ENCODE measurements at regions not wholly inside any gene's neighbourhood (a gene's known extent, or its start where the extent isn't known, plus 50 kb on each side); places are given as distances from the start of the nearest gene placed in this dataset.
"Not testable (repeated sequence)": the region's sequence is repeated elsewhere in the genome, so short reads cannot be mapped to it uniquely, and the experiment has no call there.

- no peak for TF ChIP-seq CTCF (conservative IDR thresholded peaks at IDR 0.05; ENCODE audit: low read depth, low read length)
- no peak for DNase-seq (ENCODE audit: low read depth)
- H3K4me3 ChIP-seq (ENCODE audit: low read depth, low read length) = no peak overlapping the region
Observed at GRCh38 chr3:105284876-105285275, 81.8 kb upstream of the ALCAM start.

DNA sequence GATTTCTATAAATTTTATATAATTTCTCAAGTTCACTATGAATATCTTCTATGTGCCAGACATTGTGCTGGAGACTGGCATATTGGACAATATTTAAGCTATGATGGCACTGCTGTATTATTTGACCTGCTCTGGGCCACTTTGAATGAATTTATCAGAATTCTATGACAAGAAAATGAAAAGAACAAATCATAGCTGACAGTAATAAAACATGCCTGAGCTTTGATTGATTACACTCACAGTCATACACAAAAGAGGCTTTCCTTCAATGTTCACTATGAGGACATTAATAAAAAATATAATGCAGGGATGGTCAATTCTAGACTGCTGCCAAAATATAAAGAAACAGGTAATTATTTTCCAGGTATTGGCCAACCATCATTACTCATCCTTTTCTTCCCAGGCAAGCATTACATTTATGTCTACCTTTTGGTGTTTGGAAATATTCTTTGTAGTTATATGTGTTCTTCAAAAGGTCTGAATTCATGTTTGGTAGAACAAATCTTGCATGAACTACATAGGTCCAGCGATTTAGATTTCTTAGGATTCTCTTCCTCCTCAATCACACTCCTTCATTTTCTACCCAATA, 81.0 kb upstream of the ALCAM start:
- DNase-seq (ENCODE audit: low read depth) = no peak
- no peak overlapping the region for H3K4me3 ChIP-seq (ENCODE audit: low read depth, low read length)
- no peak for TF ChIP-seq CTCF (conservative IDR thresholded peaks at IDR 0.05; ENCODE audit: low read depth, low read length)

- TF ChIP-seq CTCF (conservative IDR thresholded peaks at IDR 0.05; ENCODE audit: low read depth, low read length) = no peak
- DNase-seq (ENCODE audit: low read depth) = no peak
- H3K4me3 ChIP-seq (ENCODE audit: low read depth, low read length) = no peak overlapping the region
Observed at GRCh38 chr3:105293441-105293840, 73.3 kb upstream of the ALCAM start.

DNA sequence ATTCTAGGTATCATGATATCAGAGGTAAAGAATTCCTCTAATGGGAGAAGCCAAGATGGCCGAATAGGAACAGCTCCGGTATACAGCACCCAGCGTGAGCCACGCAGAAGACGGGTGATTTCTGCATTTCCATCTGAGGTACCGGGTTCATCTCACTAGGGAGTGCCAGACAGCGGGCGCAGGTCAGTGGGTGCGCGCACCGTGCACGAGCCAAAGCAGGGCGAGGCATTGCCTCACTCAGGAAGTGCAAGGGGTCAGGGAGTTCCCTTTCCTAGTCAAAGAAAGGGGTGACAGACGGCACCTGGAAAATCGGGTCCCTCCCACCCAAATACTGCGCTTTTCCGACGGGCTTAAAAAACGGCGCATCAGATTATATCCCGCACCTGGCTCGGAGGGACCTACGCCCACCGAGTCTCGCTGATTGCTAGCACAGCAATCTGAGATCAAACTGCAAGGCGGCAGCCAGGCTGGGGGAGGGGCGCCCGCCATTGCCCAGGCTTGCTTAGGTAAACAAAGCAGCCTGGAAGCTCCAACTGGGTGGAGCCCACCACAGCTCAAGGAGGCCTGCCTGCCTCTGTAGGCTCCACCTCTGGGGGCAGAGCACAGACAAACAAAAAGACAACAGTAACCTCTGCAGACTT, 70.4 kb upstream of the ALCAM start:
- not testable (repeated sequence) for DNase-seq (ENCODE audit: low read depth)

DNA sequence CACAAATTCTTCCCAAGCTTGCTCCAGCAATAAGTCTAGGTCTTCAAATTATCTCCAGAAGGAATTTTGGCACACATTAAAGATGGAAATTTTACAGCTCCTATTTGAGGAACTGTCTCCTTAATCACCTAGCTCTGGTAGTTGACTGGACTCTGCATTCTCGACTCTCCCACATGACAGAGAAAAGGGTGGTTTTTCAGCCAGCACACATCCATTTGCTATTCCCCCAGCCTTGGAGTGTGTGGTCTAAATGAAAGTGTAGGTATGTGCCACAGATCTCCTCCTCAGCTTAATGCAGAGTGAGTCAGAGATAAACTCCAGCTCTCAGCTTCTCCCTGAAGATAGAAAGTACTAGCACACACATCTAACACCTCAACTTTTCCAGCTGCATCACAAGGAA, 62.2 kb upstream of the ALCAM start:
- DNase-seq (ENCODE audit: low read depth) = no peak
- no peak overlapping the region for H3K4me3 ChIP-seq (ENCODE audit: low read depth, low read length)
- no peak for TF ChIP-seq CTCF (conservative IDR thresholded peaks at IDR 0.05; ENCODE audit: low read depth, low read length)

More for the DNA sequence above, 70.4 kb upstream of the ALCAM start:
- H3K4me3 ChIP-seq (ENCODE audit: low read depth, low read length) = not testable (repeated sequence)

DNA sequence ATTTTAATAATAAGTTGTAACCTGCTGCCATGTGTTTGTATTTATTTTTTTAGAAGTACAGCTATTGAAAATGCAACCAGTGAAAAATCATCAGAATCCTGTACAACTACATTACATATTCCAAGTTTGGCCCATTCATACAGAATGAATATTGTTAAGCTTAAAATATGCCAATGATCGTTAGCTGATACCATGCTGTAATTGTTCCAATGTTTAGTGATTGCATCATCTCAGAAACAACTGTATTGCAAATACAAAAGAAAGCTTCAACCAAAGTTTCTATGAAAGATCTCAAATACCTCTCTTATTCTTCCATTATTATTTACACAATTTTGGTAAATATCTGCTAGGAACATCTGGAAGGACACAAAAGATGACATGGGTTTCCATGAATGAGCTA, 51.6 kb upstream of the ALCAM start:
- no peak for TF ChIP-seq CTCF (conservative IDR thresholded peaks at IDR 0.05; ENCODE audit: low read depth, low read length)
- no peak overlapping the region for H3K4me3 ChIP-seq (ENCODE audit: low read depth, low read length)
- no peak for DNase-seq (ENCODE audit: low read depth)

- no peak overlapping the region for H3K4me3 ChIP-seq (ENCODE audit: low read depth, low read length)
- DNase-seq (ENCODE audit: low read depth) = no peak
- no peak for TF ChIP-seq CTCF (conservative IDR thresholded peaks at IDR 0.05; ENCODE audit: low read depth, low read length)
Observed at GRCh38 chr3:105315815-105316214, 50.9 kb upstream of the ALCAM start.
